ENCODE measurements at regions not wholly inside any gene's neighbourhood (a gene's known extent, or its start where the extent isn't known, plus 50 kb on each side); places are given as distances from the start of the nearest gene placed in this dataset.
"Not testable (repeated sequence)": the region's sequence is repeated elsewhere in the genome, so short reads cannot be mapped to it uniquely, and the experiment has no call there.

DNA sequence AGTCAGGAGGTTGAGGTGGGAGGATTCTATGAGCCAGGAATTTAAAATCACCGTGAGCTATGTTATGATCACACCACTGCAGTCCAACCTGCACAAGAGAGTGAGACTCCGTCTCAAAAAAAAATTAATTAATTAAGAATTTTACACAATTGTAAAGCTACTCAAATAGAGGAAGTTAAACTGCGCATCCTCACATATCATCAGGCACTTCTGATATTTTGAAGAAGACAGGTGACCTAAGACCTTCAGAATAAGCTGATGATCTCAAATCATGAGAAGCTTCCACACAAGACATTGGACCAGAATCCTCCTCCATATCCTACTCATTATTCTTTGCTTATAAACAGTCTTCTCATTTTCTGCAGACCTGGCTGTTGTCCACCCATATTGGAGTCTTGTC lies 800.9 kb downstream of the TMEM121 start:
- no peaks in the 10 kb centered on the region for H3K27me3 ChIP-seq (ENCODE audit: control insufficient read depth in 2 of 2, insufficient read depth in 2 of 2, low read length in 2 of 2)
- H3K9ac ChIP-seq (ENCODE audit: low read depth in 1 of 2, low read length in 2 of 2), result no peak overlapping the region
- no peaks in the 10 kb centered on the region for H3K4me1 ChIP-seq (ENCODE audit: control insufficient read depth in 2 of 2, insufficient read depth in 2 of 2, low read length in 2 of 2)
- no peak overlapping the region for H3K27ac ChIP-seq (ENCODE audit: low read depth in 2 of 2, low read length in 2 of 2)
- no peaks in the 10 kb centered on the region for H3K36me3 ChIP-seq (ENCODE audit: control insufficient read depth in 2 of 2, insufficient read depth in 2 of 2, low read length in 2 of 2)
- no peaks in the 10 kb centered on the region for H3K9me3 ChIP-seq (ENCODE audit: control insufficient read depth in 2 of 2, low read length in 2 of 2)
- no peak overlapping the region for H3K4me3 ChIP-seq (ENCODE audit: low read length in 2 of 2)

DNA sequence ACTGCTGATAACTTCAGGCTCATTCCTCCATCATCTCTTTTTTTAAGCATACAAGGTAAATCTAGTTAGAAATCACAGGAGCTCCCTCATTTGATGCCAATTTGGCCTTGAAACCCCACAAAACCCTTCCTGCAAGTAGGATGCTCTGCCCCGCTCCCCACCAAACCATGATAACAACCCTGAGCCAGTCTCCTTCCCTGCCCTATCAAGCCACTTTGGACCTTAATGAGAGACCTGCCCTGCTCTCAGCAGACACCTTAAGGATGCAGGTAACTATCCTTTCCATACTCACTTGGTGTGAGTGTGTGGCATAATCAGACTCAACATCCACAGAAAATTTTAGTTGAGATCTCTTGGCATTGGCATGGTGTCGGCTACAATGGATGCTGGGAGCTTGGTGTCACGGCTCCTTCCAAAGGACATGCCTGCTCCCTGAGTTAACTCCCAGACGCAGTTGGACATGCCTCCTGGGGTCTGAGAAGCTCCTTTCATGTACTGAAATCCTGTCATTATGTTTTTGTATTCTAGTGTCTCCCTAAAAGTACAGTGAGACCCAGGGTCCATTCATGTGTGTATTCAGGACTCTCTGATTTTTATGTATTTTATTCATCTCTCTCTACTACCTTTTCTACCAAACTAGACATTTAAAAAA lies 801.4 kb downstream of the TMEM121 start:
- H3K9ac ChIP-seq (ENCODE audit: low read depth in 1 of 2, low read length in 2 of 2); H3K27ac ChIP-seq (ENCODE audit: low read depth in 2 of 2, low read length in 2 of 2); H3K27me3 ChIP-seq (ENCODE audit: control insufficient read depth in 2 of 2, insufficient read depth in 2 of 2, low read length in 2 of 2); H3K4me1 ChIP-seq (ENCODE audit: control insufficient read depth in 2 of 2, insufficient read depth in 2 of 2, low read length in 2 of 2); H3K9me3 ChIP-seq (ENCODE audit: control insufficient read depth in 2 of 2, low read length in 2 of 2); H3K36me3 ChIP-seq (ENCODE audit: control insufficient read depth in 2 of 2, insufficient read depth in 2 of 2, low read length in 2 of 2); H3K4me3 ChIP-seq (ENCODE audit: low read length in 2 of 2): not testable (repeated sequence)

DNA sequence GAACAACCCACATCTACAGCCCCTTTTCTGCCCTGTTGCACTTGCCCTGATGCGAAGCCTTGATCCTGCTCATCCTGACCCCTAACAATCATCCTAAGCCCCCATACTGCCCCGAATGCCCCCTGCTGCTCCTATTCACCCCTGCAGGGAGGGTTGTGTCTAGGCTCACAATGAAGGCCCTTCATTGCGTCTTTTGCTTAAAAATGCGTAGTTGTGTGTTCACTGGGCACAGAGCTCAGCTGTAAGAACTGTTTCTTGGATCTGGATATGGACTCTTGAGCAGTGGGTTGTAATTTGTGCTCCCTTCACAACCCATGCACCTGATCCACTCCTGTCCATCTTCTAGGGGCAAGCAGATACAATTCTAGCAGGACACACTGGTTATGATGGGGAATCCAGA lies 802.9 kb downstream of the TMEM121 start:
- H3K9ac ChIP-seq (ENCODE audit: low read depth in 1 of 2, low read length in 2 of 2); H3K36me3 ChIP-seq (ENCODE audit: control insufficient read depth in 2 of 2, insufficient read depth in 2 of 2, low read length in 2 of 2); H3K9me3 ChIP-seq (ENCODE audit: control insufficient read depth in 2 of 2, low read length in 2 of 2); H3K27me3 ChIP-seq (ENCODE audit: control insufficient read depth in 2 of 2, insufficient read depth in 2 of 2, low read length in 2 of 2); H3K4me3 ChIP-seq (ENCODE audit: low read length in 2 of 2); H3K27ac ChIP-seq (ENCODE audit: low read depth in 2 of 2, low read length in 2 of 2); H3K4me1 ChIP-seq (ENCODE audit: control insufficient read depth in 2 of 2, insufficient read depth in 2 of 2, low read length in 2 of 2): not testable (repeated sequence)

DNA sequence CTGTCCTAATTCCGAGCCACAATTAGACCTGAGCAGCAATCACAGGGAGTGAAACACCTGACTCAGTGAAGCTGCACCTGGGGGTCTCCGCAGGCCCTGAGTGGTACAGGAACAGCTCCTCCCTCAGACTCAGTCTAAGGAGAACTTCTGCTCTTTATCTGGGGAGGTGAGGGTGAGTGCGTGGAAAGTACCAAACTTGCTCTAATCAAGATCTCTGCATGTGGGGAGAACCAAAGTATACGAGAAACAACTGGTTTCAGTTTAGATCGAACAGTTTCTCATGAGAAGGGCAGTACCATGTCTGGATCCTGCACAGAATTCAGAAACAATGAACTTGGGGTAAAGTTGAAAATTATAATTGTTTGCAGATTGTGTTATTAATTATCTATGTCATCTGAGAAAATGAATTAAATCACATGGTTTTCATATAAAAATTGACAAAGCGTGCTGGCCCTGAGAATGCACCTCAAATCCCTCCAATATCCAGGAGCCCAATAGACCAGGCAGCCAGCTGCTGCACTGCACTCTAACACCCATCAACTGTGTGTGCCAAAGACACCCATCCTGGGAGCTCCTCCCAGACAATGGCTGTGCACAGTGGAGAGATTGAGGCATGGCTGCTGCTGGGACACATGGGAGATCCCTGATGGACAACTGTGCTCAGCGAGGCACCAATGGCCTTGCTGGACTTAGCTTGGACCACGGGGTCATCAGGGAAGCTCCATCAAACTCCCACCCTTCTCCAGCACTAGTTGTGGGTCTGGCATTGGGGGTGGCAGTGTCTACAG lies 803.8 kb downstream of the TMEM121 start:
- H3K27ac ChIP-seq (ENCODE audit: low read depth in 2 of 2, low read length in 2 of 2); H3K4me1 ChIP-seq (ENCODE audit: control insufficient read depth in 2 of 2, insufficient read depth in 2 of 2, low read length in 2 of 2); H3K4me3 ChIP-seq (ENCODE audit: low read length in 2 of 2); H3K36me3 ChIP-seq (ENCODE audit: control insufficient read depth in 2 of 2, insufficient read depth in 2 of 2, low read length in 2 of 2); H3K9me3 ChIP-seq (ENCODE audit: control insufficient read depth in 2 of 2, low read length in 2 of 2); H3K27me3 ChIP-seq (ENCODE audit: control insufficient read depth in 2 of 2, insufficient read depth in 2 of 2, low read length in 2 of 2); H3K9ac ChIP-seq (ENCODE audit: low read depth in 1 of 2, low read length in 2 of 2): not testable (repeated sequence)

DNA sequence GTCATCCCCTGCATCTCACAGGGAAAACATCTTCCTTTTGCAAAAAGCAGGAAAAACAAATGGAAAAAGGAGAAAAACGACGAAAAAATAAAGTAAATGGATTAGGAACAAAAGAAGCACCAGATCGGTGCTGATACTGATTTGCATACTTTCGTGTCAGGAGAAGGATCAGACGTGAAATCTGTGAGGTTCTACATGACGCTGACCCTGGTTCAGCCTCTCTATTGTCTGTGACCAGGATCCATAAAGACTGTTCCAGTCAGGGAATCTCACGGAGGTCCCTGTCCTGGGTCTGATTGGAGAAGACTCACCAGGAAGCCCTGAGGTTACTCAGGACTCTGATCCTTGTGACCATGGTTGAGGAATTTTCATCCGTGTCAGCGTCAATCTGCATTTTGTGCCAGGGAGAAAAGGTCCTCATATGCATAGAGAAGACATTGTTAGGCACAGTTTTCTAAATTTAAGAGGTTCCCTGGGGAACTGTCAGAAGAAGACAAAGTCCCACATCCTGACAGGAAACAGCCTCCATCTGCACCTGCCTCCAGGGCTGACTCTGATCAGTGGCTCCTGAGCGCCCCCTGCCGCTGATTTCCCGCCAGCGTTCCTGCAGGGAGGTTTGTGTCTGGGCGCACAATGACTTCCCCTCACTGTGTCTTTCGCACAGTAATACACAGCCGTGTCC lies 808.2 kb downstream of the TMEM121 start:
- not testable (repeated sequence) for H3K9me3 ChIP-seq (ENCODE audit: control insufficient read depth in 2 of 2, low read length in 2 of 2); H3K36me3 ChIP-seq (ENCODE audit: control insufficient read depth in 2 of 2, insufficient read depth in 2 of 2, low read length in 2 of 2); H3K9ac ChIP-seq (ENCODE audit: low read depth in 1 of 2, low read length in 2 of 2); H3K4me1 ChIP-seq (ENCODE audit: control insufficient read depth in 2 of 2, insufficient read depth in 2 of 2, low read length in 2 of 2); H3K4me3 ChIP-seq (ENCODE audit: low read length in 2 of 2); H3K27me3 ChIP-seq (ENCODE audit: control insufficient read depth in 2 of 2, insufficient read depth in 2 of 2, low read length in 2 of 2); H3K27ac ChIP-seq (ENCODE audit: low read depth in 2 of 2, low read length in 2 of 2)

DNA sequence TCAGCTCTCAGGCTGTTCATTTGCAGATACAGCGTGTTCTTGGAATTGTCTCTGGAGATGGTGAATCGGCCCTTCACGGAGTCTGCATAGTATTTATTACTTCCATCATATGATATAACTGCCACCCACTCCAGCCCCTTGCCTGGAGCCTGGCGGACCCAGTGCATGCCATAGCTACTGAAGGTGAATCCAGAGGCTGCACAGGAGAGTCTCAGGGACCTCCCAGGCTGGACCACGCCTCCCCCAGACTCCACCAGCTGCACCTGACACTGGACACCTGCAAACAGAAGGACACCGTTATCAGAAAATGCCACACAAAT lies 808.7 kb downstream of the TMEM121 start:
- H3K27me3 ChIP-seq (ENCODE audit: control insufficient read depth in 2 of 2, insufficient read depth in 2 of 2, low read length in 2 of 2); H3K9ac ChIP-seq (ENCODE audit: low read depth in 1 of 2, low read length in 2 of 2); H3K27ac ChIP-seq (ENCODE audit: low read depth in 2 of 2, low read length in 2 of 2); H3K4me1 ChIP-seq (ENCODE audit: control insufficient read depth in 2 of 2, insufficient read depth in 2 of 2, low read length in 2 of 2); H3K4me3 ChIP-seq (ENCODE audit: low read length in 2 of 2); H3K9me3 ChIP-seq (ENCODE audit: control insufficient read depth in 2 of 2, low read length in 2 of 2); H3K36me3 ChIP-seq (ENCODE audit: control insufficient read depth in 2 of 2, insufficient read depth in 2 of 2, low read length in 2 of 2): not testable (repeated sequence)

DNA sequence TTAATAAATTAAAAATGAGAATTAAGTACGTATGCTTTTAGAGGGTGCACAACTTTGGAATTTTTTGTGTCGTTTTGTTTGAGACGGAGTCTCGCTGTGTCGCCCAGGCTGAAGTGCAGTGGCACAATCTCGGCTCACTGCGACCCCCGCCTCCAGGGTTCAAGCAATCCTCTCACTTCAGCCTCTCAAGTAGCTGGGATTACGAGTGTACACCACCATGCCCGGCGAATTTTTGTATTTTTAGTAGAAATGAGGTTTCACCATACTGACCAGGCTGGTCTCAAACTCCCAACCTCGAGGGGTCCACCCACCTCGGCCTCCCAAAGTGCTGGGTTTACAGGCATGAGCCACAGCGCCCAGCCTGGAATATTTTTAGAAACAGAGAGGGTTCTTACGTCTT lies 812.4 kb downstream of the TMEM121 start:
- H3K27ac ChIP-seq (ENCODE audit: low read depth in 2 of 2, low read length in 2 of 2); H3K4me3 ChIP-seq (ENCODE audit: low read length in 2 of 2); H3K9me3 ChIP-seq (ENCODE audit: control insufficient read depth in 2 of 2, low read length in 2 of 2); H3K27me3 ChIP-seq (ENCODE audit: control insufficient read depth in 2 of 2, insufficient read depth in 2 of 2, low read length in 2 of 2); H3K36me3 ChIP-seq (ENCODE audit: control insufficient read depth in 2 of 2, insufficient read depth in 2 of 2, low read length in 2 of 2); H3K9ac ChIP-seq (ENCODE audit: low read depth in 1 of 2, low read length in 2 of 2); H3K4me1 ChIP-seq (ENCODE audit: control insufficient read depth in 2 of 2, insufficient read depth in 2 of 2, low read length in 2 of 2): not testable (repeated sequence)

DNA sequence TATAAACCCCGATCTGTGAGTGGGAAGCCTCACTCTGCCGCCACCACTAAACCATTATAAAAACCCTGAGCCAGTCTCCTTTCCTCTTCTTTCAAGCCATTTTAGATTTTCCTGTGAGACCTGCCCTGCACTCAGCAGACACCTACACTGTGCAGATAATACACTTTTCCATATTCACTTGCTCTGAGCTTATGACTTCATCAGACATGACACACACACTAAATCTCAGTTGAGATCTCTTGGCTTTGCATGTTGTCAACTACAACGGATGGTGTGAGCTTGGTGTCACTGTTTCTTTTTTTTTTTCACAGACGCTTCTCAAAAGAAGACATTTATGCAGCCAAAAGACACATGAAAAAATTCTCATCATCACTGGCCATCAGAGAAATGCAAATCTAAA lies 814.3 kb downstream of the TMEM121 start:
- not testable (repeated sequence) for H3K4me1 ChIP-seq (ENCODE audit: control insufficient read depth in 2 of 2, insufficient read depth in 2 of 2, low read length in 2 of 2); H3K4me3 ChIP-seq (ENCODE audit: low read length in 2 of 2); H3K27me3 ChIP-seq (ENCODE audit: control insufficient read depth in 2 of 2, insufficient read depth in 2 of 2, low read length in 2 of 2); H3K9ac ChIP-seq (ENCODE audit: low read depth in 1 of 2, low read length in 2 of 2); H3K36me3 ChIP-seq (ENCODE audit: control insufficient read depth in 2 of 2, insufficient read depth in 2 of 2, low read length in 2 of 2); H3K27ac ChIP-seq (ENCODE audit: low read depth in 2 of 2, low read length in 2 of 2); H3K9me3 ChIP-seq (ENCODE audit: control insufficient read depth in 2 of 2, low read length in 2 of 2)

DNA sequence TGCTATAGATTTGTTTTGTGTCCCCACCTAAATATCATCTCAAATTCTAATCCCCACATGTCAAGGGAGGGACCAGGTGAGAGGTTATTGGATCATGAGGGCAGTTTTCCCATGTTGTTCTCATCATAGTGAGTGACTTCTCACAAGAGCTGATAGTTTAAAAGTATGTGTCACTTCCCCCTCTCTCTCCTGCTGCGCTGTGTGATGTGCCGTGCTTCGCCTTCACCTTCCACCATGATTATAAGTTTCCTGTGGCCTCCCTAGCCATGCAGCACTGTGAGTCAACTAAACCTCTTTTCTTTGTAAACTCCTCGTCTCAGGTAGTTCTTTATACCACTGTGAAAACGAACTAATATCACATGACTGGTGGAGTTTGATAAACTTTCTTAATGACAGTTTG lies 814.8 kb downstream of the TMEM121 start:
- not testable (repeated sequence) for H3K4me3 ChIP-seq (ENCODE audit: low read length in 2 of 2); H3K9ac ChIP-seq (ENCODE audit: low read depth in 1 of 2, low read length in 2 of 2); H3K36me3 ChIP-seq (ENCODE audit: control insufficient read depth in 2 of 2, insufficient read depth in 2 of 2, low read length in 2 of 2); H3K27ac ChIP-seq (ENCODE audit: low read depth in 2 of 2, low read length in 2 of 2); H3K4me1 ChIP-seq (ENCODE audit: control insufficient read depth in 2 of 2, insufficient read depth in 2 of 2, low read length in 2 of 2); H3K27me3 ChIP-seq (ENCODE audit: control insufficient read depth in 2 of 2, insufficient read depth in 2 of 2, low read length in 2 of 2); H3K9me3 ChIP-seq (ENCODE audit: control insufficient read depth in 2 of 2, low read length in 2 of 2)

DNA sequence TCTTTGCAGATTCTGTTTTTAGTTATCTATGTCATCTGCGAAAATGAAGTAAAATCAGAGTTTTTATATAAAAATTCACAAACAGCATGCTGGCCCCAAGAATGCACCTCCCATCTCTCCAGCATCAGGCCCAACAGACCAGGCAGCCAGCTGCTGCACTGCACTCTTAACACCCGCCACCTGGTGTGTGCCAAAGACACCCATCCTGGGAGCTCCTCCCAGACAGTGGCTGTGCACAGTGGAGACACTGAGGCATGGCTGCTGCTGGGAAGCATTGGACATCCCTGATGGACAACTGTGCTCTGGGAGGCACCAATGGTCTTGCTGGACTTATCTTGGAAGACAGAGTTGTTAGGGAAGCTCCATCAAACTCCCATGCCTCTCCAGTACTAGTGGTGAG lies 817.2 kb downstream of the TMEM121 start:
- Histone ChIP-seq H3K4me3 (ENCODE audit: low read length in 2 of 2) (no peak overlapping the region), H3K9ac (ENCODE audit: low read depth in 1 of 2, low read length in 2 of 2) (no peak overlapping the region), H3K4me1 (ENCODE audit: control insufficient read depth in 2 of 2, insufficient read depth in 2 of 2, low read length in 2 of 2) (no peaks in the 10 kb centered on the region), H3K27ac (ENCODE audit: low read depth in 2 of 2, low read length in 2 of 2) (no peak overlapping the region), H3K36me3 (ENCODE audit: control insufficient read depth in 2 of 2, insufficient read depth in 2 of 2, low read length in 2 of 2) (no peaks in the 10 kb centered on the region), H3K9me3 (ENCODE audit: control insufficient read depth in 2 of 2, low read length in 2 of 2) (no peaks in the 10 kb centered on the region), H3K27me3 (ENCODE audit: control insufficient read depth in 2 of 2, insufficient read depth in 2 of 2, low read length in 2 of 2) (peaks cover 0 to 6% of the 10 kb centered on the region in 2 donors)
